BJ (cell line): ENCODE measurements at regions not wholly inside any gene's neighbourhood (a gene's known extent, or its start where the extent isn't known, plus 50 kb on each side); places are given as distances from the start of the nearest gene placed in this dataset.
A peak's percentile ranks its signal among the peaks of the same experiment; 100 is the strongest.

Experiments used
- CTCF ChIA-PET: fragments of 350-600 bp; formaldehyde crosslinking; extraction: SDS; loops from one replicate; lab custom pipeline; 2021; ENCODE audit warnings: antibody characterized with exemption, inconsistent platforms; lab: Yijun Ruan, JAX
- POLR2A ChIA-PET: fragments of 300-600 bp; sonication (Branson Sonifier 250); formaldehyde crosslinking; extraction: SDS; loops from one replicate; lab custom pipeline; 2021; ENCODE audit warnings: antibody characterized with exemption; lab: Charles Lee
- DNase-seq: peaks from one replicate; pipeline ENCODE4 v3.0.0-alpha.2; 2011; ENCODE audit warnings: low read depth
- H3K27me3 ChIP-seq: 2 replicates; pipeline ENCODE4 v1.6.0; 2011; ENCODE audit warnings: low read length; ENCODE audit not compliant: control insufficient read depth, insufficient read depth
- H3K36me3 ChIP-seq: 2 replicates; pipeline ENCODE4 v1.5.1; 2011; ENCODE audit warnings: low read length; ENCODE audit not compliant: control insufficient read depth, insufficient read depth
- H3K4me3 ChIP-seq: 2 replicates; pipeline ENCODE4 v1.5.1; 2011; ENCODE audit warnings: low read depth, mild to moderate bottlenecking, control low read depth, low read length
- TF ChIP-seq, protein P1 (sequence below): IDR thresholded peaks from 2 replicates; pipeline ENCODE4 v1.5.1; 2011; ENCODE audit warnings: low read depth, mild to moderate bottlenecking, control low read depth, inconsistent platforms, low read length, moderate library complexity; ENCODE audit not compliant: insufficient read depth

DNA sequence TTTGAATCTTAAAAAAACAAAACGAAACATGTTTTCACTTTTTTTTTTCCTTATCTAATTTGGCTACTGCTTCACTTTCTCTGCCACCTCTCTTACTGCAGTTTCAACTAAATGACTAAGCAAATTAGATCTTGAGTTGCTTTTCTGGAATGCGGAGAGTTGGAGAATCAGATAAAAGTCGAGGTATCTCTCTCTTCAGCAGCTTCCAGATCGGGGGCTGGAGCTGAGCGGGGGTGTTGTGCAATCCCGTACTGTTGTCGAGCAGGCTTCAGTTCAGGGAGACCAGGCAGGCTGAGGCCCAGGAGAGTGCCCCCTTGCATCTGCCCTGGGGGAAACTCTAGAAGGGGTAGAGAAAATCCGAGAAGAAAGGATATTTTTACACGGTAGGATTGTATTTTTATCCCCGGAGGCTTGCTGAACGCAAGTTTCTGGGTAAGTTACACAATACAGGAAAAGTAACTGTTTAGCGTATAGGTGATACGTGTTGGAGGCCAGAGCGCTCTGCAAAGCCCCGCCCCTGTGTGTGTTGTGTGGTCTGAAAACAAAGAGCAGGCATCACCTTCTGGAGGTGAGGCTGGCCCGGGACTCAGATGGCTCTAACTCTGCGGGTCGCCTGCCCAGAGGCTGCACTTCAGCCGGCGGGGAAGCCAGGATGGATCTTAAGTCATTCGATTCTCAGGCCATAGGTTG lies 116.6 kb downstream of the KLF6 start:
- DNase-seq, result peak; percentile 4
- no peak overlapping the region for H3K4me3 ChIP-seq
- peaks cover 2% of the 10 kb centered on the region; the same call in 1 of the 2 replicates for H3K27me3 ChIP-seq
- TF ChIP-seq, protein P1, sequence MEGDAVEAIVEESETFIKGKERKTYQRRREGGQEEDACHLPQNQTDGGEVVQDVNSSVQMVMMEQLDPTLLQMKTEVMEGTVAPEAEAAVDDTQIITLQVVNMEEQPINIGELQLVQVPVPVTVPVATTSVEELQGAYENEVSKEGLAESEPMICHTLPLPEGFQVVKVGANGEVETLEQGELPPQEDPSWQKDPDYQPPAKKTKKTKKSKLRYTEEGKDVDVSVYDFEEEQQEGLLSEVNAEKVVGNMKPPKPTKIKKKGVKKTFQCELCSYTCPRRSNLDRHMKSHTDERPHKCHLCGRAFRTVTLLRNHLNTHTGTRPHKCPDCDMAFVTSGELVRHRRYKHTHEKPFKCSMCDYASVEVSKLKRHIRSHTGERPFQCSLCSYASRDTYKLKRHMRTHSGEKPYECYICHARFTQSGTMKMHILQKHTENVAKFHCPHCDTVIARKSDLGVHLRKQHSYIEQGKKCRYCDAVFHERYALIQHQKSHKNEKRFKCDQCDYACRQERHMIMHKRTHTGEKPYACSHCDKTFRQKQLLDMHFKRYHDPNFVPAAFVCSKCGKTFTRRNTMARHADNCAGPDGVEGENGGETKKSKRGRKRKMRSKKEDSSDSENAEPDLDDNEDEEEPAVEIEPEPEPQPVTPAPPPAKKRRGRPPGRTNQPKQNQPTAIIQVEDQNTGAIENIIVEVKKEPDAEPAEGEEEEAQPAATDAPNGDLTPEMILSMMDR, result no peak
- no peaks in the 10 kb centered on the region for H3K36me3 ChIP-seq
- POLR2A ChIA-PET, result no interaction called here
- CTCF ChIA-PET, result no interaction called here

DNA sequence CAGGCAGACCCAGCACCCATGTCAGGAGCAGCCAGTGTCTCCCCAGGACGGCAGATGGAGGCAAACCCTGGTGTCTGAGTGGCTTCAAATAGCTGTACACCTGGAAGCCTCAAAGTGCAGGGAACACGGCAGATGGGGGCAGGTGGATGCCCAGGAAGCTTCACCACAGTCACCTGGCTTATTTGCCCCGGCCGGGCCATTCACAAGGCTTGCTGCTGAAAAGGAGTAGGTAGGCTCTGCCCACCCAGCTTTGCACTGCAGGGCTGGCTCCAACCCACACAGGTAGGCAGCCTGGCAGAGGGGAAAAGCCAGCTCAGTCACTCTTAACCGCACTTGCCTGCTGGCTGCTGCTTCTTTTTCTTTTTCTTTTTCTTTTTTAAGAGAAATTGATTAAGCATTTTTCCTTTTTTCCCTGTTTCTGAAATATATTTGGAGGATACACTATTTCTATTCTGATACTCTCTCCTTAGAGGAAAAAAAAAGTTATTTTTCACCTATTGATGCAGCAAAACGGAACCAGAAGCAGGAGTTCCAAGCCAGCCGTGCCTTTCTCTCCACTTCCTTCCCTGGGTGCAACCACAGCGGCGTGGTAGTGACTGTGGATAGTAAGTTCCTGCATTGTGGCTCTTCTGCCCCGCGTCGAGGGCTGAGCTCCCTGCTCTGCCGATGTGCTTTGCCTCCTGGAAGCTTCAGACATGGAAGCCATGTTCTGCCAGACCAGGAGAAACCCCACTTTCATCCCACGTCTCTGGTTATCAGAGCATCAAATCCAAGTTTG lies 118.3 kb downstream of the KLF6 start:
- CTCF ChIA-PET, result no interaction called here
- DNase-seq, result no peak
- TF ChIP-seq, protein P1, result no peak
- POLR2A ChIA-PET, result no interaction called here
- no peaks in the 10 kb centered on the region for H3K36me3 ChIP-seq
- H3K4me3 ChIP-seq, result no peak overlapping the region
- peaks cover 2% of the 10 kb centered on the region; the same call in 1 of the 2 replicates for H3K27me3 ChIP-seq

DNA sequence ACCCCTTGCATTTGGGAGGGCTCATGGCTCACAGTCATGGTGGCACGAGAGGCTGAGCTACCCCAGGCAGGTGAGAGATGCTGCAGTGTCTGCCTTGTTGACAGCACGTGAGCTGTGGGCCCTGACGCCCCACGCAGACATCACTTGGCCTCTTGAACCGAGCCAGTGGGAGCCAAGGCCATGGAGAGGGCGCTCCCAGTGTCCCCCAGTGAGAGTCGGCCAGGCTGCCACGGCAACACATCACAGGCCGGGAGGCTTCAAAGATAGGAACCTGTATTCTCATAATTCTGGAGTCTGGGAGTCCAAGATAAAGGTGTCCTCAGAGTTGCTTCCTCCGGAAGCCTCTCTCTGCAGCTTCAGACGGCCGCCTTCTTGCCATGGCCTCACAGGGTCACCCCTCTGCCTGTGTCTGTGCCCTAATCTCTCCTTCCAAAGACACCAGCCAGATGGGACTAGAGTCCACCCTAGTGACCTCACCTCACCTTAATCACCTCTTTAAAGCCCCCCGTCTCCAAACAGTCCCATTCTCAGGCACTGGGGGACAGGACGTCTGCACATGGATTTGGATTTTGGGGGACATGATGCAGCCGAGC lies 119.6 kb downstream of the KLF6 start:
- ChIA-PET POLR2A (no interaction called here), CTCF (no interaction called here)
- no peak for DNase-seq
- H3K4me3 ChIP-seq, result no peak overlapping the region
- peaks cover 2% of the 10 kb centered on the region; the same call in 1 of the 2 replicates for H3K27me3 ChIP-seq
- TF ChIP-seq, protein P1, result no peak
- H3K36me3 ChIP-seq, result no peaks in the 10 kb centered on the region

DNA sequence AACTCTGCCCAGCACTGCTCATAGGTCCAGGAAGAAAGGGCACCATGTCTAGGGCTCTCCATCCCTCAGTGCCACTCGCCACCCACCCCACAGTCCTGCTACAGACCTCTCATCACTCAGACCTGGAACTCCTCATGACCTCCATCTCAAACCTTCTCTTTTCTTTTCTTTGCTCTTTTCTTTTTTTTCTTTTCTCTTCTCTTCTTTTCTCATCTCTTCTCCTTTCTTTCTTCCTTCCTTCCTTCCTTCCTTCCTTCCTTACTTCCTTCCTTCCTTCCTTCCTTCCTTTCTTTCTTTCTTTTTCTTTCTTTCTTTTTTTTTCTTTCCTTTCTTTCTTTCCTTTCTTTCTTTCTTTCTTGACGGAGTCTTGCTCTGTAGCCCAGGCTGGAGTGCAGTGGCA lies 122.2 kb downstream of the KLF6 start:
- Histone ChIP-seq H3K27me3 (peaks cover 2% of the 10 kb centered on the region; the same call in 1 of the 2 replicates), H3K36me3 (no peaks in the 10 kb centered on the region), H3K4me3 (no peak overlapping the region)
- TF ChIP-seq, protein P1, result no peak
- ChIA-PET POLR2A (no interaction called here), CTCF (no interaction called here)
- no peak for DNase-seq

DNA sequence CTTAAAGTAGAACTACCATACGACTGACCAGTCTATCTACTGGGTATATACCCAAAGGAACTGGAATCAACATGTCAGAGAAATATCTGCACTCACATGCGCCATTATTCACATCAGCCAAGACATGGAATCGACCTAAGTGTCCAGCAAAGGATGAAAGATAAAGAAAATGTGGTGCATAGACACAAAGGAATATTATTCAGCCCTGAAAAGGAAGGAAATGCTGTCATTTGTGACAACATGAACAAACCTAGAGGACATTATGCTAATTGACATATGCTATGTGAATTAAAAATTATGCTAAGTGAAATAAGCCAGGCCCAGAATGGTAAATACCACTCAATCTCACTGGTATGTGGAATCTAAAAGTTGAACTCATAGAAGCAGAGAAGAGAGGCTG lies 123.7 kb downstream of the KLF6 start:
- Histone ChIP-seq H3K36me3 (no peaks in the 10 kb centered on the region), H3K4me3 (no peak overlapping the region), H3K27me3 (no peaks in the 10 kb centered on the region; the same call in 1 of the 2 replicates)
- CTCF ChIA-PET, result no interaction called here
- TF ChIP-seq, protein P1, result no peak
- POLR2A ChIA-PET, result no interaction called here
- DNase-seq, result no peak
